ENCODE measurements at regions not wholly inside any gene's neighbourhood (a gene's known extent, or its start where the extent isn't known, plus 50 kb on each side); places are given as distances from the start of the nearest gene placed in this dataset.
"Not testable (repeated sequence)": the region's sequence is repeated elsewhere in the genome, so short reads cannot be mapped to it uniquely, and the experiment has no call there.

DNA sequence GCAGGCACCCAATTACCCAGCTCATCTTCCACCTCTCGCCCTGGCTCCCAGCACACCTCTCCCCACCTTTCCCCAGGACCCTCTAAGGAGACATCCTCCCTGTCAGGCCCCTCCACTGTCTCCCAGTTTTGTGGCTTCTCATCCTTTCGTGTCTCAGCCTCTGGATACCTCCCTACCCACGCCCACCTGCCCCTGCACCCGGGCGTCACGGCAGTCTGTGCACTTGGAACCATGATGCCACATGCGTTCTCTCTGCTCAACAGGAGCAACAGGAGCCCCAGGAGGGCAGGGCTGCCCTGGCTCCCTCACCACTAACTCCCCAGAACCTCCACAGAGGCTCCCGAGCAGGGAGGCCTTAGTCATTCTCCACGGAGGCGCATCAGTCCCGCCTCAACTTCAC is 472.8 kb downstream of the TP53TG3F start:
- TF ChIP-seq, protein P1, sequence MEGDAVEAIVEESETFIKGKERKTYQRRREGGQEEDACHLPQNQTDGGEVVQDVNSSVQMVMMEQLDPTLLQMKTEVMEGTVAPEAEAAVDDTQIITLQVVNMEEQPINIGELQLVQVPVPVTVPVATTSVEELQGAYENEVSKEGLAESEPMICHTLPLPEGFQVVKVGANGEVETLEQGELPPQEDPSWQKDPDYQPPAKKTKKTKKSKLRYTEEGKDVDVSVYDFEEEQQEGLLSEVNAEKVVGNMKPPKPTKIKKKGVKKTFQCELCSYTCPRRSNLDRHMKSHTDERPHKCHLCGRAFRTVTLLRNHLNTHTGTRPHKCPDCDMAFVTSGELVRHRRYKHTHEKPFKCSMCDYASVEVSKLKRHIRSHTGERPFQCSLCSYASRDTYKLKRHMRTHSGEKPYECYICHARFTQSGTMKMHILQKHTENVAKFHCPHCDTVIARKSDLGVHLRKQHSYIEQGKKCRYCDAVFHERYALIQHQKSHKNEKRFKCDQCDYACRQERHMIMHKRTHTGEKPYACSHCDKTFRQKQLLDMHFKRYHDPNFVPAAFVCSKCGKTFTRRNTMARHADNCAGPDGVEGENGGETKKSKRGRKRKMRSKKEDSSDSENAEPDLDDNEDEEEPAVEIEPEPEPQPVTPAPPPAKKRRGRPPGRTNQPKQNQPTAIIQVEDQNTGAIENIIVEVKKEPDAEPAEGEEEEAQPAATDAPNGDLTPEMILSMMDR (IDR thresholded peaks at IDR 0.05): not testable (repeated sequence)
- not testable (repeated sequence) for TF ChIP-seq EP300, POLR2A, POLR2AphosphoS5 (IDR thresholded peaks at IDR 0.05)

All from gastroesophageal sphincter (tissue), 3 donors.